Endothelial cell of umbilical vein (primary cell): ENCODE measurements at regions not wholly inside any gene's neighbourhood (a gene's known extent, or its start where the extent isn't known, plus 50 kb on each side); places are given as distances from the start of the nearest gene placed in this dataset.

Experiments used
- BruUV-seq: library from RNA; stranded (reverse); fragments of 400-500 nt; replicated peaks from 2 replicates; lab custom pipeline; 2021; lab: Mats Ljungman, UMichigan
- CTCF ChIA-PET: fragments of 300-600, 350-600 bp; sonication (Branson Sonifier 250); formaldehyde crosslinking; loops from one replicate; lab custom pipeline; 2021; ENCODE audit warnings: antibody characterized with exemption, inconsistent platforms; lab: Charles Lee
- POLR2A ChIA-PET: fragments of 300-600, 350-600 bp; sonication (Branson Sonifier 250); formaldehyde crosslinking; loops from one replicate; lab custom pipeline; 2021; ENCODE audit warnings: antibody characterized with exemption, inconsistent platforms; lab: Charles Lee
- DNase-seq: peaks from one replicate; pipeline ENCODE4 v3.0.0-alpha.2; 2011; ENCODE audit warnings: low read depth, low spot score
- FAIRE-seq: peaks from 2 replicates; lab custom pipeline; 2011; peaks lifted over from hg19 to GRCh38; lab: Jason Lieb, UNC
- H2AFZ ChIP-seq: 2 replicates; pipeline ENCODE4 v1.6.0; 2012; ENCODE audit warnings: low read depth, low read length, control low read depth, inconsistent platforms
- H3K27ac ChIP-seq: 2 replicates; pipeline ENCODE4 v1.5.1; 2011; ENCODE audit warnings: low read depth, mild to moderate bottlenecking, control low read depth, low read length, moderate library complexity; ENCODE audit not compliant: insufficient read depth
- H3K27me3 ChIP-seq, 2 experiments: 2 replicates each; pipeline versions ENCODE4 v1.6.0 to v1.6.1; 2011; ENCODE audit warnings: low read length in 2 of 2, mixed read lengths in 1 of 2; ENCODE audit not compliant: control insufficient read depth in 2 of 2, insufficient read depth in 2 of 2
- H3K36me3 ChIP-seq, 2 experiments: 2 replicates in 1 of 2; 3 replicates in 1 of 2; pipeline ENCODE4 v1.5.1; 2011; ENCODE audit warnings: low read length in 2 of 2, mild to moderate bottlenecking in 1 of 2, moderate library complexity in 1 of 2; ENCODE audit not compliant: control insufficient read depth in 2 of 2, insufficient read depth in 2 of 2; ENCODE audit errors: extremely low read depth in 1 of 2
- H3K4me1 ChIP-seq: 3 replicates; pipeline ENCODE4 v1.5.1; 2011; ENCODE audit warnings: mild to moderate bottlenecking, low read length; ENCODE audit not compliant: control insufficient read depth, insufficient read depth; ENCODE audit errors: extremely low read depth
- H3K4me2 ChIP-seq: 2 replicates; pipeline ENCODE4 v1.6.1; 2011; ENCODE audit warnings: low read length, control low read depth, mixed read lengths; ENCODE audit not compliant: insufficient read depth
- H3K4me3 ChIP-seq, 3 experiments: fragments of 200-600 bp in 1 of 3; sonication (generic), shearing (Covaris generic) in 1 of 3; replicated peaks in 1 of 3; 2 replicates each; pipeline ENCODE4 v1.5.1; 2011 to 2016; ENCODE audit warnings: control low read depth in 3 of 3, low read length in 3 of 3, mild to moderate bottlenecking in 2 of 3, inconsistent platforms in 1 of 3, low read depth in 1 of 3, moderate library complexity in 1 of 3; ENCODE audit not compliant: insufficient read depth in 1 of 3
- H3K79me2 ChIP-seq: 2 replicates; pipeline ENCODE4 v1.6.0; 2012; ENCODE audit warnings: low read length, inconsistent platforms; ENCODE audit not compliant: control insufficient read depth, insufficient read depth
- H3K9ac ChIP-seq: replicated peaks from 2 replicates; pipeline ENCODE3; 2011; ENCODE audit warnings: low read length, control low read depth; ENCODE audit not compliant: insufficient read depth; ENCODE audit errors: extremely low read depth
- H3K9me1 ChIP-seq: replicated peaks from 3 replicates; pipeline ENCODE4 v1.6.0; 2011; ENCODE audit warnings: mild to moderate bottlenecking, low read length; ENCODE audit not compliant: control insufficient read depth, insufficient read depth; ENCODE audit errors: extremely low read depth
- H3K9me3 ChIP-seq: replicated peaks from 2 replicates; pipeline ENCODE4 v1.5.1; 2012; ENCODE audit warnings: low read length, inconsistent platforms; ENCODE audit not compliant: control insufficient read depth, insufficient read depth
- H4K20me1 ChIP-seq: replicated peaks from 2 replicates; pipeline ENCODE3; 2011; ENCODE audit warnings: mild to moderate bottlenecking, low read length; ENCODE audit not compliant: control insufficient read depth, insufficient read depth; ENCODE audit errors: extremely low read depth
- EZH2 ChIP-seq: IDR thresholded peaks from 2 replicates; pipeline ENCODE4 v1.6.1; 2012; ENCODE audit warnings: borderline replicate concordance, low read depth, mild to moderate bottlenecking, moderate library complexity, low read length, inconsistent platforms; ENCODE audit not compliant: severe bottlenecking
- FOS ChIP-seq: IDR thresholded peaks from 2 replicates; pipeline ENCODE4 v1.6.1; 2011; ENCODE audit warnings: mild to moderate bottlenecking, low read length, moderate library complexity, borderline replicate concordance; ENCODE audit not compliant: insufficient read depth
- GATA2 ChIP-seq: IDR thresholded peaks from 2 replicates; pipeline ENCODE4 v1.7.0; 2011; ENCODE audit warnings: low read depth, mild to moderate bottlenecking, moderate library complexity, mixed read lengths, low read length; ENCODE audit not compliant: insufficient read length, insufficient read depth
- JUN ChIP-seq: IDR thresholded peaks from 2 replicates; pipeline ENCODE4 v1.6.1; 2011; ENCODE audit warnings: borderline replicate concordance, low read depth; ENCODE audit not compliant: insufficient read length, insufficient read depth
- MYC ChIP-seq: IDR thresholded peaks from one replicate; pipeline ENCODE4 v1.6.1; 2011; ENCODE audit warnings: mild to moderate bottlenecking, low read depth, low read length
- POLR2A ChIP-seq: IDR thresholded peaks from 2 replicates; pipeline ENCODE4 v1.6.1; 2012; ENCODE audit warnings: low read depth, mild to moderate bottlenecking, control low read depth, low read length
- POLR2AphosphoS5 ChIP-seq: IDR thresholded peaks from 2 replicates; pipeline ENCODE4 v1.6.1; 2012; ENCODE audit warnings: low read depth, mild to moderate bottlenecking, control low read depth, low read length, moderate library complexity; ENCODE audit not compliant: insufficient read depth
- dilution Hi-C: fragments of 300-500 bp; cut with MboI; formaldehyde crosslinking; loops from one replicate; pipeline ENCODE4 v1.15.0; 2019; ENCODE audit warnings: low sequenced_read_pairs; ENCODE audit not compliant: extremely low pct_ligation_motif_present
- intact Hi-C: fragments of 100-400 bp; cut with micrococcal nuclease; formaldehyde crosslinking; loops from one replicate; pipeline ENCODE4 v1.10.0; 2022
- TF ChIP-seq, protein P1 (sequence below), 2 donors: IDR thresholded peaks; 1 replicate in 1 of 2; 2 replicates in 1 of 2; pipeline ENCODE4 v1.5.1; 2011; ENCODE audit warnings: low read length in 2 of 2, mild to moderate bottlenecking in 2 of 2, moderate library complexity in 2 of 2, control low read depth in 1 of 2, inconsistent platforms in 1 of 2, low read depth in 1 of 2; ENCODE audit not compliant: insufficient read depth in 1 of 2; ENCODE audit errors: extremely low read depth in 1 of 2
- TF ChIP-seq, protein P2 (sequence below): IDR thresholded peaks from 2 replicates; pipeline ENCODE4 v1.6.1; 2011; ENCODE audit not compliant: insufficient read depth, insufficient read length

DNA sequence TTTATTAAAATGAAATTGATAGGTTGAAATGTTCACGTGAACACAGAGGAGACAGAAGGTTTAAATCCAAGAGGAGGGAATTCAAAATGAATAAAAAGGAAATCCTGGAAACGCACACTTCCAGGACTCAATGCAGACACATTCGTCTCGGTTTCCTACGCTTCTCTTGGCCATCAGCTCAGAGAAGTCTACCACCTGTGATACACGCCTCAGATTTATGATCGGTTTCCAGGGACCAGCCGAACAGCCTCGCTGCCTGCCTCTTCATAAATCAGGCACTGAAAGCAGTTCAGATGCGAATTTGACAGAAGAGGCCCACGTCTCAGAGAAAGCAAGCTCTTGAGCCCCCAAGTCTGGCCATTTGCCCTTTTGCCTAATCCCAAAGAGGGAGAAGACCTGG, 125.5 kb upstream of the IRX3 start:
- BruUV-seq: no TSS peak
- no peaks in the 10 kb centered on the region for H3K79me2 ChIP-seq
- H3K27me3 ChIP-seq: no peaks in the 10 kb centered on the region
- dilution Hi-C loops (no loop called here), intact Hi-C loops (no loop called here)
- no peak overlapping the region for H3K9ac ChIP-seq
- no peak overlapping the region for H3K4me3 ChIP-seq
- no peak overlapping the region for H3K27ac ChIP-seq
- POLR2A ChIA-PET: no interaction called here
- no peak overlapping the region for H2AFZ ChIP-seq
- no peaks in the 10 kb centered on the region for H3K4me1 ChIP-seq
- FAIRE-seq (no peak), DNase-seq (no peak)
- no peaks in the 10 kb centered on the region for H3K9me3 ChIP-seq
- no peak overlapping the region for H3K4me2 ChIP-seq
- H4K20me1 ChIP-seq: no peaks in the 10 kb centered on the region
- TF ChIP-seq MYC: no peak
- TF ChIP-seq EZH2: no peak
- TF ChIP-seq JUN: no peak
- TF ChIP-seq POLR2A: no peak
- TF ChIP-seq, protein P1, sequence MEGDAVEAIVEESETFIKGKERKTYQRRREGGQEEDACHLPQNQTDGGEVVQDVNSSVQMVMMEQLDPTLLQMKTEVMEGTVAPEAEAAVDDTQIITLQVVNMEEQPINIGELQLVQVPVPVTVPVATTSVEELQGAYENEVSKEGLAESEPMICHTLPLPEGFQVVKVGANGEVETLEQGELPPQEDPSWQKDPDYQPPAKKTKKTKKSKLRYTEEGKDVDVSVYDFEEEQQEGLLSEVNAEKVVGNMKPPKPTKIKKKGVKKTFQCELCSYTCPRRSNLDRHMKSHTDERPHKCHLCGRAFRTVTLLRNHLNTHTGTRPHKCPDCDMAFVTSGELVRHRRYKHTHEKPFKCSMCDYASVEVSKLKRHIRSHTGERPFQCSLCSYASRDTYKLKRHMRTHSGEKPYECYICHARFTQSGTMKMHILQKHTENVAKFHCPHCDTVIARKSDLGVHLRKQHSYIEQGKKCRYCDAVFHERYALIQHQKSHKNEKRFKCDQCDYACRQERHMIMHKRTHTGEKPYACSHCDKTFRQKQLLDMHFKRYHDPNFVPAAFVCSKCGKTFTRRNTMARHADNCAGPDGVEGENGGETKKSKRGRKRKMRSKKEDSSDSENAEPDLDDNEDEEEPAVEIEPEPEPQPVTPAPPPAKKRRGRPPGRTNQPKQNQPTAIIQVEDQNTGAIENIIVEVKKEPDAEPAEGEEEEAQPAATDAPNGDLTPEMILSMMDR (IDR thresholded peaks at IDR 0.05; ENCODE audit: extremely low read depth in 1 of 2, insufficient read depth in 1 of 2, low read depth in 1 of 2, low read length in 2 of 2): no peak
- TF ChIP-seq FOS: no peak
- no peaks in the 10 kb centered on the region for H3K9me1 ChIP-seq
- CTCF ChIA-PET: no interaction called here
- H3K36me3 ChIP-seq: no peaks in the 10 kb centered on the region

DNA sequence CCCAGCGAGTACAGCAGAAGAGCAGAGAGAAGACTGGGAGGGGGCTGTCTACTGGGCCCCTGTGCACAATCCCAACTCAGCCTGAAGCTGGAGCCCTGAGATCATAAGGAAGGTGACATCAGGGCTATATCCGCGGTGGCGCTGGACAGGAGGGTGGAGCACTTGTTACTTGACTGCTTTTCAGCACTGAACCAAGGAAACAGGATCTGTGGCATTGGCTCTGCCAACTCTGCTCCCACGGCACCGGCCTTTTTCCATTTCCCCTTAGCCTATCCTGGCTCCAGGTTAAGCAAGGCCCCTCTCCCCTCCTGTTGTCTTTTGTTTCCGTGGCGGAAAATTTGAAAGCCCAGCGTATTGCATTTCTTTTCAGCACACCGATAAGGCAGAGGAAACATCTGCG, 125.0 kb upstream of the IRX3 start:
- no peaks in the 10 kb centered on the region for H3K4me1 ChIP-seq
- no peak overlapping the region for H3K9ac ChIP-seq
- no peaks in the 10 kb centered on the region for H3K9me3 ChIP-seq
- no peak overlapping the region for H3K27ac ChIP-seq
- H3K27me3 ChIP-seq: no peaks in the 10 kb centered on the region
- no peaks in the 10 kb centered on the region for H3K36me3 ChIP-seq
- no peak for DNase-seq
- ChIA-PET CTCF (no interaction called here), POLR2A (no interaction called here)
- no peaks in the 10 kb centered on the region for H3K9me1 ChIP-seq
- H3K79me2 ChIP-seq: no peaks in the 10 kb centered on the region
- no peak overlapping the region for H2AFZ ChIP-seq
- H4K20me1 ChIP-seq: no peaks in the 10 kb centered on the region
- no peak overlapping the region for H3K4me3 ChIP-seq
- intact Hi-C loops: no loop called here
- no peak for FAIRE-seq
- TF ChIP-seq MYC (no peak), JUN (no peak), EZH2 (no peak), FOS (no peak), GATA2 (no peak), POLR2AphosphoS5 (no peak), POLR2A (no peak)
- TF ChIP-seq, protein P2, sequence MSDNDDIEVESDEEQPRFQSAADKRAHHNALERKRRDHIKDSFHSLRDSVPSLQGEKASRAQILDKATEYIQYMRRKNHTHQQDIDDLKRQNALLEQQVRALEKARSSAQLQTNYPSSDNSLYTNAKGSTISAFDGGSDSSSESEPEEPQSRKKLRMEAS: no peak
- TF ChIP-seq, protein P1 (IDR thresholded peaks at IDR 0.05; ENCODE audit: extremely low read depth in 1 of 2, insufficient read depth in 1 of 2, low read depth in 1 of 2, low read length in 2 of 2): no peak
- no peak overlapping the region for H3K4me2 ChIP-seq
- dilution Hi-C loops: no loop called here
- BruUV-seq: no TSS peak
